GM18508 (cell line): ENCODE measurements at regions not wholly inside any gene's neighbourhood (a gene's known extent, or its start where the extent isn't known, plus 50 kb on each side); places are given as distances from the start of the nearest gene placed in this dataset.

ENCODE experiments used
- ATAC-seq: cut with Tn5 transposase; IDR thresholded peaks from one replicate; pipeline ENCODE4 v1.9.1; 2021; ENCODE audit warnings: moderate number of reproducible peaks; ENCODE audit not compliant: insufficient read depth, unreplicated experiment

- no peak for ATAC-seq
Observed at GRCh38 chr4:24032371-24032989, 142.6 kb upstream of the PPARGC1A start.

- no peak for ATAC-seq
Observed at GRCh38 chr4:24026596-24026995, 136.7 kb upstream of the PPARGC1A start.

GRCh38 chr4:24024605-24025004, 134.8 kb upstream of the PPARGC1A start:
- ATAC-seq = no peak

GRCh38 chr4:24024157-24024556, 134.3 kb upstream of the PPARGC1A start:
- no peak for ATAC-seq

- ATAC-seq = no peak
Observed at GRCh38 chr4:24015782-24016181, 125.9 kb upstream of the PPARGC1A start.

GRCh38 chr4:24013668-24014422, 124.0 kb upstream of the PPARGC1A start:
- ATAC-seq = no peak

GRCh38 chr4:24010994-24011393, 121.1 kb upstream of the PPARGC1A start:
- ATAC-seq = no peak

- no peak for ATAC-seq
Observed at GRCh38 chr4:24010573-24010972, 120.7 kb upstream of the PPARGC1A start.

- no peak for ATAC-seq
Observed at GRCh38 chr4:24007860-24008261, 118.0 kb upstream of the PPARGC1A start.

GRCh38 chr4:24006269-24006668, 116.4 kb upstream of the PPARGC1A start:
- no peak for ATAC-seq

GRCh38 chr4:24003926-24004325, 114.1 kb upstream of the PPARGC1A start:
- no peak for ATAC-seq

- no peak for ATAC-seq
Observed at GRCh38 chr4:24003496-24003895, 113.6 kb upstream of the PPARGC1A start.

- no peak for ATAC-seq
Observed at GRCh38 chr4:24002330-24002966, 112.6 kb upstream of the PPARGC1A start.

GRCh38 chr4:24001486-24002329, 111.9 kb upstream of the PPARGC1A start:
- ATAC-seq = no peak

GRCh38 chr4:24000470-24000831, 110.6 kb upstream of the PPARGC1A start:
- no peak for ATAC-seq

GRCh38 chr4:23999714-24000469, 110.0 kb upstream of the PPARGC1A start:
- ATAC-seq = no peak

GRCh38 chr4:23993373-23993772, 103.5 kb upstream of the PPARGC1A start:
- ATAC-seq = no peak

- no peak for ATAC-seq
Observed at GRCh38 chr4:23991444-23991843, 101.6 kb upstream of the PPARGC1A start.

- ATAC-seq = no peak
Observed at GRCh38 chr4:23986270-23986669, 96.4 kb upstream of the PPARGC1A start.

- no peak for ATAC-seq
Observed at GRCh38 chr4:23981328-23981727, 91.5 kb upstream of the PPARGC1A start.
